GM23338 (cell line): ENCODE measurements at regions not wholly inside any gene's neighbourhood (a gene's known extent, or its start where the extent isn't known, plus 50 kb on each side); places are given as distances from the start of the nearest gene placed in this dataset.

Experiments
- ATAC-seq: fragments of 200-7000 bp; cut with Tn5 transposase; 3 replicates; pipeline ENCODE4 v1.9.1; 2020
- DNase-seq: peaks from one replicate; pipeline ENCODE4 v3.0.0-alpha.2; 2015; ENCODE audit warnings: low spot score
- H2AFZ ChIP-seq: fragments of 200-600 bp; sonication (generic); 2 replicates; pipeline ENCODE4 v1.8.0; 2016; ENCODE audit warnings: antibody characterized with exemption, mild to moderate bottlenecking, moderate library complexity
- H3F3A ChIP-seq: fragments of 200-600 bp; sonication (generic); replicated peaks from 2 replicates; pipeline ENCODE4 v1.8.0; 2017; ENCODE audit warnings: antibody characterized with exemption, mixed run types, low read depth
- H3K27ac ChIP-seq: fragments of 200-600 bp; sonication (generic); 2 replicates; pipeline ENCODE4 v1.6.1; 2016; ENCODE audit warnings: low read depth
- H3K27me3 ChIP-seq: fragments of 200-600 bp; sonication (generic); 2 replicates; pipeline ENCODE4 v1.8.0; 2016; ENCODE audit warnings: mild to moderate bottlenecking, mixed run types, moderate library complexity; ENCODE audit not compliant: insufficient read depth
- H3K36me3 ChIP-seq: fragments of 200-600 bp; sonication (generic); 2 replicates; pipeline ENCODE4 v1.8.0; 2016; ENCODE audit warnings: mild to moderate bottlenecking; ENCODE audit not compliant: insufficient read depth
- H3K4me1 ChIP-seq: fragments of 200-600 bp; sonication (generic); 2 replicates; pipeline ENCODE4 v1.8.0; 2016; ENCODE audit warnings: mild to moderate bottlenecking, moderate library complexity; ENCODE audit not compliant: insufficient read depth
- H3K4me2 ChIP-seq: fragments of 200-600 bp; sonication (generic); 2 replicates; pipeline ENCODE4 v1.7.1; 2017; ENCODE audit warnings: mixed run types
- H3K4me3 ChIP-seq: fragments of 200-600 bp; sonication (generic); 2 replicates; pipeline ENCODE4 v1.6.1; 2016; ENCODE audit warnings: mixed run types
- H3K79me2 ChIP-seq: fragments of 200-600 bp; sonication (generic); replicated peaks from 2 replicates; pipeline ENCODE4 v1.8.0; 2017; ENCODE audit warnings: mild to moderate bottlenecking; ENCODE audit not compliant: insufficient read depth
- H3K9me2 ChIP-seq: fragments of 200-600 bp; sonication (generic); 2 replicates; pipeline ENCODE4 v1.8.0; 2017; ENCODE audit not compliant: insufficient read depth
- H4K20me1 ChIP-seq: fragments of 200-600 bp; sonication (generic); replicated peaks from 2 replicates; pipeline ENCODE4 v1.8.0; 2017; ENCODE audit warnings: mild to moderate bottlenecking; ENCODE audit not compliant: insufficient read depth
- H3K27ac Mint-ChIP-seq: 2 replicates; pipeline ENCODE4 v1.8.0; 2020; ENCODE audit warnings: inconsistent platforms, mild to moderate bottlenecking, moderate library complexity, mixed read lengths
- H3K27me3 Mint-ChIP-seq: 3 replicates; pipeline ENCODE4 v1.8.0; 2022; ENCODE audit warnings: low read depth, mild to moderate bottlenecking, moderate library complexity, mixed read lengths, inconsistent platforms; ENCODE audit not compliant: insufficient read depth, poor library complexity
- H3K36me3 Mint-ChIP-seq: 3 replicates; pipeline ENCODE4 v1.8.0; 2021; ENCODE audit warnings: low read depth, mild to moderate bottlenecking, inconsistent platforms, moderate library complexity, mixed read lengths
- H3K4me1 Mint-ChIP-seq: 3 replicates; pipeline ENCODE4 v1.8.0; 2020; ENCODE audit warnings: mild to moderate bottlenecking, inconsistent platforms, mixed read lengths
- H3K4me3 Mint-ChIP-seq: 3 replicates; pipeline ENCODE4 v1.8.0; 2021; ENCODE audit warnings: moderate library complexity, mild to moderate bottlenecking, inconsistent platforms, mixed read lengths
- H3K9me3 Mint-ChIP-seq: 3 replicates; pipeline ENCODE4 v1.8.0; 2020; ENCODE audit warnings: moderate library complexity, mild to moderate bottlenecking, inconsistent platforms, mixed read lengths
- CTCF ChIP-seq, 2 experiments: fragments of 200-600 bp in 1 of 2; sonication (generic) in 1 of 2; conservative IDR thresholded peaks; 2 replicates each; pipeline versions ENCODE4 v1.5.1 to v1.6.1; 2016 to 2017; ENCODE audit warnings: antibody characterized with exemption in 2 of 2, low read depth in 2 of 2, mild to moderate bottlenecking in 2 of 2, moderate library complexity in 1 of 2
- EZH2 ChIP-seq: fragments of 200-600 bp; sonication (generic); IDR thresholded peaks from one replicate; pipeline ENCODE4 v1.8.0; 2017; ENCODE audit warnings: antibody characterized with exemption, mild to moderate bottlenecking, low read depth; ENCODE audit not compliant: unreplicated experiment
- JUNB ChIP-seq: IDR thresholded peaks from one replicate; pipeline ENCODE4 v1.6.1; 2016; ENCODE audit warnings: antibody characterized with exemption; ENCODE audit not compliant: unreplicated experiment
- POLR2AphosphoS5 ChIP-seq: IDR thresholded peaks from 2 replicates; pipeline ENCODE4 v1.6.1; 2016; ENCODE audit warnings: antibody characterized with exemption, low read depth
- STAT1 ChIP-seq: IDR thresholded peaks from one replicate; pipeline ENCODE4 v1.6.1; 2016; ENCODE audit warnings: antibody characterized with exemption; ENCODE audit not compliant: unreplicated experiment
- ZNF114 ChIP-seq: fragments of 250-450 bp; sonication (Bioruptor Pico); IDR thresholded peaks from 2 replicates; pipeline ENCODE4 v1.5.0; 2020; ENCODE audit warnings: mild to moderate bottlenecking, moderate library complexity
- TF ChIP-seq, protein P1 (sequence below): fragments of 250-450 bp; sonication (Bioruptor Pico); IDR thresholded peaks from 2 replicates; pipeline ENCODE4 v1.5.0; 2020; ENCODE audit warnings: mild to moderate bottlenecking, moderate library complexity
- TF ChIP-seq, protein P2 (sequence below): IDR thresholded peaks from 2 replicates; pipeline ENCODE4 v1.6.1; 2016; ENCODE audit warnings: antibody characterized with exemption

- TF ChIP-seq, protein P1, sequence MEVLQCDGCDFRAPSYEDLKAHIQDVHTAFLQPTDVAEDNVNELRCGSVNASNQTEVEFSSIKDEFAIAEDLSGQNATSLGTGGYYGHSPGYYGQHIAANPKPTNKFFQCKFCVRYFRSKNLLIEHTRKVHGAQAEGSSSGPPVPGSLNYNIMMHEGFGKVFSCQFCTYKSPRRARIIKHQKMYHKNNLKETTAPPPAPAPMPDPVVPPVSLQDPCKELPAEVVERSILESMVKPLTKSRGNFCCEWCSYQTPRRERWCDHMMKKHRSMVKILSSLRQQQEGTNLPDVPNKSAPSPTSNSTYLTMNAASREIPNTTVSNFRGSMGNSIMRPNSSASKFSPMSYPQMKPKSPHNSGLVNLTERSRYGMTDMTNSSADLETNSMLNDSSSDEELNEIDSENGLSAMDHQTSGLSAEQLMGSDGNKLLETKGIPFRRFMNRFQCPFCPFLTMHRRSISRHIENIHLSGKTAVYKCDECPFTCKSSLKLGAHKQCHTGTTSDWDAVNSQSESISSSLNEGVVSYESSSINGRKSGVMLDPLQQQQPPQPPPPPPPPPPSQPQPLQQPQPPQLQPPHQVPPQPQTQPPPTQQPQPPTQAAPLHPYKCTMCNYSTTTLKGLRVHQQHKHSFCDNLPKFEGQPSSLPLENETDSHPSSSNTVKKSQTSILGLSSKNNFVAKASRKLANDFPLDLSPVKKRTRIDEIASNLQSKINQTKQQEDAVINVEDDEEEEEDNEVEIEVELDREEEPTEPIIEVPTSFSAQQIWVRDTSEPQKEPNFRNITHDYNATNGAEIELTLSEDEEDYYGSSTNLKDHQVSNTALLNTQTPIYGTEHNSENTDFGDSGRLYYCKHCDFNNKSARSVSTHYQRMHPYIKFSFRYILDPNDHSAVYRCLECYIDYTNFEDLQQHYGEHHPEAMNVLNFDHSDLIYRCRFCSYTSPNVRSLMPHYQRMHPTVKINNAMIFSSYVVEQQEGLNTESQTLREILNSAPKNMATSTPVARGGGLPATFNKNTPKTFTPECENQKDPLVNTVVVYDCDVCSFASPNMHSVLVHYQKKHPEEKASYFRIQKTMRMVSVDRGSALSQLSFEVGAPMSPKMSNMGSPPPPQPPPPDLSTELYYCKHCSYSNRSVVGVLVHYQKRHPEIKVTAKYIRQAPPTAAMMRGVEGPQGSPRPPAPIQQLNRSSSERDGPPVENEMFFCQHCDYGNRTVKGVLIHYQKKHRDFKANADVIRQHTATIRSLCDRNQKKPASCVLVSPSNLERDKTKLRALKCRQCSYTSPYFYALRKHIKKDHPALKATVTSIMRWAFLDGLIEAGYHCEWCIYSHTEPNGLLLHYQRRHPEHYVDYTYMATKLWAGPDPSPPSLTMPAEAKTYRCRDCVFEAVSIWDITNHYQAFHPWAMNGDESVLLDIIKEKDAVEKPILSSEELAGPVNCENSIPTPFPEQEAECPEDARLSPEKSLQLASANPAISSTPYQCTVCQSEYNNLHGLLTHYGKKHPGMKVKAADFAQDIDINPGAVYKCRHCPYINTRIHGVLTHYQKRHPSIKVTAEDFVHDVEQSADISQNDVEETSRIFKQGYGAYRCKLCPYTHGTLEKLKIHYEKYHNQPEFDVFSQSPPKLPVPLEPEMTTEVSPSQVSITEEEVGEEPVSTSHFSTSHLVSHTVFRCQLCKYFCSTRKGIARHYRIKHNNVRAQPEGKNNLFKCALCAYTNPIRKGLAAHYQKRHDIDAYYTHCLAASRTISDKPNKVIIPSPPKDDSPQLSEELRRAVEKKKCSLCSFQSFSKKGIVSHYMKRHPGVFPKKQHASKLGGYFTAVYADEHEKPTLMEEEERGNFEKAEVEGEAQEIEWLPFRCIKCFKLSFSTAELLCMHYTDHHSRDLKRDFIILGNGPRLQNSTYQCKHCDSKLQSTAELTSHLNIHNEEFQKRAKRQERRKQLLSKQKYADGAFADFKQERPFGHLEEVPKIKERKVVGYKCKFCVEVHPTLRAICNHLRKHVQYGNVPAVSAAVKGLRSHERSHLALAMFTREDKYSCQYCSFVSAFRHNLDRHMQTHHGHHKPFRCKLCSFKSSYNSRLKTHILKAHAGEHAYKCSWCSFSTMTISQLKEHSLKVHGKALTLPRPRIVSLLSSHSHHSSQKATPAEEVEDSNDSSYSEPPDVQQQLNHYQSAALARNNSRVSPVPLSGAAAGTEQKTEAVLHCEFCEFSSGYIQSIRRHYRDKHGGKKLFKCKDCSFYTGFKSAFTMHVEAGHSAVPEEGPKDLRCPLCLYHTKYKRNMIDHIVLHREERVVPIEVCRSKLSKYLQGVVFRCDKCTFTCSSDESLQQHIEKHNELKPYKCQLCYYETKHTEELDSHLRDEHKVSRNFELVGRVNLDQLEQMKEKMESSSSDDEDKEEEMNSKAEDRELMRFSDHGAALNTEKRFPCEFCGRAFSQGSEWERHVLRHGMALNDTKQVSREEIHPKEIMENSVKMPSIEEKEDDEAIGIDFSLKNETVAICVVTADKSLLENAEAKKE (CRISPR knock-in tag) = no peak
Observed at GRCh38 chr12:131356485-131357184, 354.3 kb upstream of the SFSWAP start (continued).

GRCh38 chr12:131357185-131357747, 353.6 kb upstream of the SFSWAP start:
- no peak overlapping the region for H3K27ac ChIP-seq

DNA sequence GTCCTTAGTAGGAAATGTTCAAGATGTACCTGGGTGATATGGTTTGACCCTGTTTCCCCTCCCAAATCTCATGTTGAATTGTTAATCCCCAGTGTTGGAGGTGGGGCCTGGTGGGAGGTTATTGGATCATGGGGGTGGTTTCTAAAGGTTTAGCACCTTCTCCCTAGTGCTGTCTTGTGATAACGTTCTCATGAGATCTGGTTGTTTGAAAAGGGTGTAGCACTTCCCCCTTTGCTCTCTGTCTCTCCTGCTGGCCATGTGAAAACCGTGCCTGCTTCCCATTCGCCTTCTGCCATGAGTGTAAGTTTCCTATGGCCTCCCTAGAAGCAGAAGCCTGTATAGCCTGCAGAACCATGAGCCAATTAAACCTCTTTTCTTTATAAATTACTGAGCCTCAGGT, 353.0 kb upstream of the SFSWAP start:
- Mint-ChIP-seq H3K27me3 (peaks cover 2% of the 10 kb centered on the region), H3K4me1 (peaks cover under 1% of the 10 kb centered on the region; the same call in 2 of the 3 replicates), H3K36me3 (no peaks in the 10 kb centered on the region; the same call in 2 of the 3 replicates), H3K27ac (no peak overlapping the region), H3K9me3 (peaks cover 7% of the 10 kb centered on the region; the same call in 1 of the 3 replicates), H3K4me3 (no peak overlapping the region)
- no peak overlapping the region for H3K4me2 ChIP-seq
- ATAC-seq = no peak
- no peaks in the 10 kb centered on the region for H4K20me1 ChIP-seq
- no peaks in the 10 kb centered on the region for H3K4me1 ChIP-seq
- H3K79me2 ChIP-seq = no peaks in the 10 kb centered on the region
- H3K9me2 ChIP-seq = 0 out of 2 replicates have a peak, but pooled peaks cover 3% of the 10 kb centered on the region
- no peaks in the 10 kb centered on the region for H3F3A ChIP-seq
- no peak overlapping the region for H3K4me3 ChIP-seq
- no peaks in the 10 kb centered on the region for H3K27me3 ChIP-seq
- no peak overlapping the region for H3K27ac ChIP-seq
- DNase-seq = no peak
- H2AFZ ChIP-seq = no peak overlapping the region
- H3K36me3 ChIP-seq = no peaks in the 10 kb centered on the region
- TF ChIP-seq JUNB (no peak), CTCF (conservative IDR thresholded peaks at IDR 0.05; ENCODE audit: low read depth in 2 of 2) (no peak), EZH2 (no peak), ZNF114 (CRISPR knock-in tag) (no peak), POLR2AphosphoS5 (no peak)
- TF ChIP-seq, protein P2, sequence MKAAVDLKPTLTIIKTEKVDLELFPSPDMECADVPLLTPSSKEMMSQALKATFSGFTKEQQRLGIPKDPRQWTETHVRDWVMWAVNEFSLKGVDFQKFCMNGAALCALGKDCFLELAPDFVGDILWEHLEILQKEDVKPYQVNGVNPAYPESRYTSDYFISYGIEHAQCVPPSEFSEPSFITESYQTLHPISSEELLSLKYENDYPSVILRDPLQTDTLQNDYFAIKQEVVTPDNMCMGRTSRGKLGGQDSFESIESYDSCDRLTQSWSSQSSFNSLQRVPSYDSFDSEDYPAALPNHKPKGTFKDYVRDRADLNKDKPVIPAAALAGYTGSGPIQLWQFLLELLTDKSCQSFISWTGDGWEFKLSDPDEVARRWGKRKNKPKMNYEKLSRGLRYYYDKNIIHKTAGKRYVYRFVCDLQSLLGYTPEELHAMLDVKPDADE = no peak

More at GRCh38 chr12:131357185-131357747, 353.6 kb upstream of the SFSWAP start:
- Histone ChIP-seq H3K27me3 (no peaks in the 10 kb centered on the region), H3F3A (no peaks in the 10 kb centered on the region), H3K4me2 (no peak overlapping the region), H3K9me2 (0 out of 2 replicates have a peak, but pooled peaks cover 3% of the 10 kb centered on the region), H4K20me1 (no peaks in the 10 kb centered on the region), H3K36me3 (no peaks in the 10 kb centered on the region), H2AFZ (no peak overlapping the region), H3K4me1 (no peaks in the 10 kb centered on the region), H3K4me3 (no peak overlapping the region), H3K79me2 (no peaks in the 10 kb centered on the region)
- H3K27ac Mint-ChIP-seq = no peak overlapping the region
- H3K9me3 Mint-ChIP-seq = 0 out of 3 replicates have a peak, but pooled peaks cover 3% of the 10 kb centered on the region
- DNase-seq = no peak
- H3K4me3 Mint-ChIP-seq = no peak overlapping the region
- ATAC-seq = no peak
- peaks cover 3% of the 10 kb centered on the region; the same call in 1 of the 3 replicates for H3K4me1 Mint-ChIP-seq
- H3K36me3 Mint-ChIP-seq = no peaks in the 10 kb centered on the region; the same call in 2 of the 3 replicates
- peaks cover 2% of the 10 kb centered on the region for H3K27me3 Mint-ChIP-seq
- TF ChIP-seq STAT1 = no peak
